Amniotic stem cell (primary cell): ENCODE measurements at regions not wholly inside any gene's neighbourhood (a gene's known extent, or its start where the extent isn't known, plus 50 kb on each side); places are given as distances from the start of the nearest gene placed in this dataset.
"Not testable (repeated sequence)": the region's sequence is repeated elsewhere in the genome, so short reads cannot be mapped to it uniquely, and the experiment has no call there.

Experiments used
- DNase-seq: peaks from one replicate; lab custom pipeline; 2025; lab: John Stamatoyannopoulos, UW

DNA sequence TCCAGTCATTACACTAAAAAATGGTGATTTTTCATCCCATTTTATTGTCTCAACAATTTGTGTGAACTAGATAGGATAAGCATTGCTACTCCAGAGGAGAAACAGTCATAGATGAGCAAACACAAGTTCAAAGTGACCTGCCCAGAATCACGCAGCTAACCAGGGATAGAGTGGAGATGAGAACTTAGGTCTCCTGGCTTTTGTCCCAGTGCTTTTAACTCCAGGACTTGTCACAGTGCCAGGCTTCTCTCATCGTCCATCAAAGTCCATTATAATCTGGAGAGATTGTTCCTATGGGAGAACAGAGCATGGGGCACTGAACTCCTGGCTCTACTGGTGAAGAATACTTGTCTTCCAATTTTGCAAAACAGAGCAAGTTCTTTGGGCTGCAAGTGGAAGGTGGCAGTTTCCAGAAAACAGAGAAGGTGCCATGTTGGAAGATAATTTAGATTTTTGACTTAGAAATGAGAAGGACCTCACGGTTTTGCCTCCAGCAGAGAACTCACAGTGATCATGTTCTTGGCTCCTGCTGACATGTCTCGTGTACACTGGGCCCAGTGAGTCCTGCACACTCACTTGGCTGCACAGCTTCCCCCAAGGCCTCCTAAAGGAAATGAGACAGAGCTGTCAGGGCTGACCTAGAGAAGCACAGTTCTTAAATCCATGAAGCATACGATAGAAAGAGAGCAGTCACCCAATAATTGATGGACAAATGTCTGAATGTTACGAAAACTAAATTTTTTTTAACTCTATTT is 322.9 kb upstream of the NRP1 start:
- no peak for DNase-seq

DNA sequence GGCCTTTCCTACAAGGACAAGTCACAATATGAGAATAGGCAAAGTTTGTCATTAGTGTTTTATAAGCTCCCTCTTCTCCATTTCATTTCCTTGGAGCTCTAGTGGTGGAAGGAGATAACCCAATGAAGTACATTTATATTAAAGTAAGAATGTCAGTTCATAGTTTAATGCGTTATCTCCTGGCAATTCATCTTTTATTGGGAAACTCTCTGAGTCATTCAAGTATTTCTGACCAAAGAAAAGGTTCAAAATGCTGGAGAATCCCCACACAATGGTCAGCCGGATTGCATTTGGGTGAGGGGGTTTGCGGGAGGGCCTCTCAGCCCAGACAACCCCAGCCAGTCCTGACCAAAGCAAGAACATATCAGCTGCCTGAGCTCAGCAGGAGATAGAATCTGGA is 321.5 kb upstream of the NRP1 start:
- no peak for DNase-seq

DNA sequence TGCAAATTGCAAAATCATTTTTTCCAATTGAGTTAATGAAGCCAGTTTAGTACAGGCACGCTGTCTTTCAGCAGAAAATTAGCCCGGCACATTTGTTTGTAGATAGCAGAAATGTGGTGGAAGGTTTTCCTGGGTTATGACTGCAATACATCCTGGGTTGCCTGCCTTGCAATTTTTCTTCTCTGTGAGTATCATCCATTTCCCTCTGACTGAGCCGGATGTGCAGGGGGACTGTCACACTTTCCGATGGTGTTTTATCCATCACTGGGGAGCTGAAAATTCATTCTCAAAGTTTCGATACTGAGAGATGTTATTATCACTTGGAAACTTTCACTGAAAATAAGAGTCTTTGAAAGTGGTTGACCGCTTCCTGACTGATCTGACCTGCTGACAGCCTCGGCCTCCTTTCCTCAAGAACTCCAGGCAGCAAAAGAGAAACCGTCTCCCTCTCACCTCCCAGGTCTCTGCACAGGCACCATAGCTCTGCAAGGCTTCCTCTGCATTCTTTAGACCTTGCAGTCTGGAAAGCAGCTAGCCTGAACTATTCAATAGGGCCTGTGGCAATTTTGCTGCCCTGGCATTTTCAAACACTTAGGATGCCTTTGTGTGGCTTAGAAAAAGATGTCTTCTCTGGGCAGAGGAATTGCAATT is 320.8 kb upstream of the NRP1 start:
- no peak for DNase-seq

GRCh38 chr10:33653584-33654367 is 319.3 kb upstream of the NRP1 start:
- DNase-seq: peak; percentile 34

DNA sequence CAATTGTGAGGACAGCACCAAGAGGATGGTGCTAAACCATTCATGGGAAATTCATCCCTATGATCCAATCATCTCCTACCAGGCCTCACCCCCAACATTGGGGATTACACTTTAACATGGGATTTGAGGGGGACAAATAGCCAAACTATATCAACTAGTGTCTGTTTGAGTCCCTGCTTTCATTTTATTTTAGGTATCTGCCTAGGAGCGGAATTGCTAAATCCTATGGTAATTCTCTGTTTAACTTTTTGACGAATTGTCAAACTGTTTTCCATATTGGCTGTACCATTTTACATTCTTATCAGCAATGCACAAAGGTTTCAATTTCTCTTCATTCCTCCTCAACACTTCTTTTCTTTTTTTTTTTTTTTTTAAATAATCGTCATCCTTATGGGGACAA is 318.4 kb upstream of the NRP1 start:
- no peak for DNase-seq

GRCh38 chr10:33650131-33650530 is 315.7 kb upstream of the NRP1 start:
- DNase-seq: not testable (repeated sequence)

GRCh38 chr10:33643042-33643441 is 308.6 kb upstream of the NRP1 start:
- peak; percentile 29 for DNase-seq

- DNase-seq: no peak
These were observed 304.4 kb upstream of the NRP1 start for GRCh38 chr10:33638891-33639290.

DNA sequence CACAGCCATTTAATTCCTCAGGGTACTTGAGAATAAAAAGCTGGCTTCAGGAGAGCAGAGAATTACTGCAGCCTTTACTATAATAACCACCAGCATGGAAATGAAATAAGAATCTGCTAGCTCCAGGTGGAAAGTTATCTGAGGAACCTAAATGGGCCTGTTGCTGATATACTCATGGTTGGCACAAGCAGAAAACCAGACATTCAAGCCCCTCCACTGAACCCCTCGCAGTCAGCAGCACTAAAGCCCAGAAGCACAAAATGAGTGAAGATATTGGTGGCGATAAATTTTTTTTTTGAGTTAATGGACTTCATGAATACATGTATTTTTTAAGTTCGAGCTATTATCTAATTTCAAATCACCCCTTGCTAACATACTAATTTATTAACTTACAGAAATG is 303.9 kb upstream of the NRP1 start:
- no peak for DNase-seq

DNA sequence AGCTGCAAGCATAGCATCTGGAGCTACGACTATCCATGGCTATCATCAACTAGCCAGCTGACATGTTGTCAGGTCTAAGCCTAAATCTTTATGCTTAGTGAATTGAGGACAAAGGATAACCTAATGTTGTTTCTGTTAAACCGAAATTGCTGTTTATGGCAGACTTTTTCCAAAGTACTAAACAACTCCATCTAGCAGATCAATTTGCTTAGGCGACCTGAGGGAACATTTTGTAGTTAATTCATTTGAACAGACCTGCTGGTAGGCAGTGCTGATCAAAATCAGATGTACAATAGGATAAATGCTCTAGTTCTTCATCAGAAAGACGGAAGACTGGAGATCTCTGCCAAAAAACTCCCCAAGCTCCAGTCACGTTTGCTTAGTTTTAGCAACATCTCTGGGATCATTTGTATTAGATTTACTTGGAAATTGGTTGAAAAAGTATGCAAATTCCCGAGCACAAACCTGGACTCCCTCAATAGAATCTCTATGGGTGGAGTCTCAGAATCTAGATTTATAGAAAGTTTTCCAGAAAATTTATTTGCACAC is 301.6 kb upstream of the NRP1 start:
- DNase-seq: no peak

GRCh38 chr10:33632432-33632831 is 298.0 kb upstream of the NRP1 start:
- DNase-seq: no peak

DNA sequence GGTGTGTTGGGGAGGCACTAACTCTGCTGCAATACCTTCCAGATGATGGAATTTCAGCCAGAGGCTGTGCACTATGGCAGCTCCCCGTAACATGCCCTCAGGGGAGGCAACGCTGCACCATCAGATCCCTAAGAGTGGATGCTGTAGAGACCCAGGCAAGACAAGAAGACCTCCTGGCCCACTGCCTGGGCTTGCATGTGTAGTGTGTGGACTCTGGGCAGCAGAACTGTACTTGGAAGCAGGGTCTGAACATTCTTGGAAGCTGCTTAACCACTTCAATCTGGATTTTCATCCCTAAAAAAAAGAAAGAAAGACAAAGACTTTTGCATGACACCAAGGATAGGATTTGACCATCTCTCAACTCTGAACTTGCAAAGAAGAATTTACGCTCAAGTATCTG is 297.5 kb upstream of the NRP1 start:
- DNase-seq: no peak

- no peak for DNase-seq
These were observed 296.3 kb upstream of the NRP1 start for GRCh38 chr10:33630761-33631160.

GRCh38 chr10:33627611-33628010 is 293.1 kb upstream of the NRP1 start:
- DNase-seq: no peak

DNA sequence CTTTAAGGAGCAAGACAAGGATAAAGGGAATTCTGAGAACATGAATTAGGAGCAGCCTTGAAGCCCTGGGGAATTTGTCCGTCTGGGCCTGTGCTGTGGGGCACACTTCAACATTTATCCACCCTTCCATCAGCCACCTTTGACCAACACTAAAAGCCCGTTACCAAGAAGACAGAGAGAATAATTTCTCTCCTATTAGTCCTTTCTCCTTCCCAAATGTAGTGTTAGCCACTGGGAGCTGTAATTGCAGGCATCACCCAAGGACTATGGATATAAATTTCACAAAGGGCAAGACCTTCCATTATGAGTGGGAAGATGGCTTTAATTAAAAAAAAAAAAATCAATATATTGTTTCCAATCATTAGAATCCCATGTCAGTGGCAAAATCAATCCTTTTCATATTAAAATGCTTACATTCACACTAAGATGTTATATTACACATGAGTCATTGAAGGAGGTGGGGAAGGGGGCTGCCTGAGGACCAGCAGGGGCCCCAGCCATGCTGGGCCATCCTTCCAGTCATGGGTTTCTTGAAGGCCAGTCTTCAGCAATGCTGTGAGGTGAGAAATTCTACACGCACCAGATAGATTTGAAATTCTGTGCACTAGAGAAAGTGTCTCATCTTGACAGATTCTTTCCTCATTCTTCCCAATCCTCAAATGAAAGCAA is 292.5 kb upstream of the NRP1 start:
- DNase-seq: no peak

GRCh38 chr10:33623669-33624068 is 289.2 kb upstream of the NRP1 start:
- no peak for DNase-seq

DNA sequence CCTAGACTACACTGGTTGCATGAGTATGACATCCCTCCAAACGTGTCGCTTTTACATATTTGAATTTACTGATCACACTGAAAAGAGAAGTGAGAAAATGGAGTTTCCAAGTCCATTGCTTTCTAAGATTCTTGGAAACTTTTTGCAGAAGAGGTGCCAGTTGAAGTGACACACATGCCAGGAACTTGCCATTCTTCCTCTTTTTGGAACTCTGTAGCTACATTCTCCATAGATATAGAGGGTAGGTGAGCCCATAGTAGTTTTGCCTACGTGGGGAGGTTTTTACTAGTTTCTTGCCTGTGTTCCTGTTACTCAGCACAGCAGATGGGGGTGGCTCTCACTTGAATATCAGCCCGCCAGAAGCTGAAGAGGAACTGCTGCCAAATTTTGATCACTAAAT is 286.6 kb upstream of the NRP1 start:
- no peak for DNase-seq

- no peak for DNase-seq
These were observed 283.7 kb upstream of the NRP1 start for GRCh38 chr10:33618196-33618595.

- DNase-seq: no peak
These were observed 283.1 kb upstream of the NRP1 start for GRCh38 chr10:33617381-33618080.

- no peak for DNase-seq
These were observed 282.5 kb upstream of the NRP1 start for GRCh38 chr10:33616956-33617355.

- no peak for DNase-seq
These were observed 278.1 kb upstream of the NRP1 start for GRCh38 chr10:33612551-33612950.

DNA sequence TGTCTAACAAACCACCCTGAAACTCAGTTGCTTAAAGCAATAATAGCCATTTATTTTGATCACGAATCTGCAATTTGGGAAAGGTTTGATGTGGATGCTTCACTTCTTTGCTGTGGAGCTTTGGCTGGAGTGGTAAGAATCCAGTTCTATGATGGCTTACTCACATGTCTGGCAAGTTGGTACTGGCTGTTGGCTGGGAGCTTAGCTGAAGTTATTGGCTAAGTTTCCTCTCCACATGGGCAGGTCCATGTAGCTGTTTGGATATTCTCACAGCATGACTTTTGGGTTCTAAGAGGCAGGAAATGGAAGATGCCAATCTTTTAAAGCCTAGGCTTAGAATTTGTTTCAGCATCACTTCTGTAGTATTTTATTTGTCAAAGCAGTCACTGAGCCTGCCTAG is 277.6 kb upstream of the NRP1 start:
- DNase-seq: no peak
